ENCODE measurements at regions not wholly inside any gene's neighbourhood (a gene's known extent, or its start where the extent isn't known, plus 50 kb on each side); places are given as distances from the start of the nearest gene placed in this dataset.

DNA sequence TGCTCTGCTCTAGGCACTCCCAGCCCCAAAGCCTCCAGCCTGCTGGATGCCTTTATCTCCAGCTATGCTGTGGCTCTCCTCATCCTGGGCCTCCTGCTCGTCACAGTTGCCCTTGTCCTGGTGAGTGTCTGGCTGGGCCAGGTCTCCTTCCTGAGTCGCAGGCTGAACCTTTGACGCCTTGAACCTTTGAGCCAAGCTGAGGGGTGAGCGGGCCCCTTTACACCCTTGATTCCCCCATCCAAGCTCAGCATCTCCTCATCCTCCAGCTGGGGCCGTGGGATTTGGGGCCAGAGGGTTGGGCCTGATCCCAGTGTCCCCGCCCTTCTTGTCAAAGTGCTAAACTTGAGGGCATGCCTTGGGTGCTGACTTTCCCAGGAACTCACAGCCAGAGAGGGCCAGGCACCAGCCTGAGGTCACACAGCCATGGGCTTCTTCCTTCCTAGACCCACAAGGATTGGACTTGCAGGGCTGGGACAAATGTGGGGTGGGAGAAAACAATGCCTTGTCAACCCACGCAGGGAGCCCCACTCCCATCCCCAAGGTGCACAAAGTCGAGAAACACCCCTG lies 137.0 kb downstream of the TBC1D2B start:
- no peak for TF ChIP-seq HOXD1 (CRISPR knock-in tag; IDR thresholded peaks at IDR 0.05)
- no peak for TF ChIP-seq CHD2 (IDR thresholded peaks at IDR 0.05; ENCODE audit: low read depth, low read length)
